DOHH2 (cell line): ENCODE measurements at regions not wholly inside any gene's neighbourhood (a gene's known extent, or its start where the extent isn't known, plus 50 kb on each side); places are given as distances from the start of the nearest gene placed in this dataset.
"Not testable (repeated sequence)": the region's sequence is repeated elsewhere in the genome, so short reads cannot be mapped to it uniquely, and the experiment has no call there.

Source experiments
- H3F3A ChIP-seq: fragments of 200-600 bp; sonication (generic), shearing (Covaris generic); 2 replicates; pipeline ENCODE4 v1.6.0; 2016; ENCODE audit warnings: antibody characterized with exemption, mild to moderate bottlenecking; ENCODE audit not compliant: control insufficient read depth, insufficient read depth
- H3K27ac ChIP-seq: fragments of 200-600 bp; sonication (generic); 2 replicates; pipeline ENCODE4 v1.5.1; 2014; ENCODE audit warnings: low read depth, mild to moderate bottlenecking, low read length, moderate library complexity
- H3K27me3 ChIP-seq: fragments of 200-600 bp; sonication (generic); 2 replicates; pipeline ENCODE4 v1.6.1; 2014; ENCODE audit warnings: mild to moderate bottlenecking, low read length, mixed read lengths; ENCODE audit not compliant: control insufficient read depth
- H3K36me3 ChIP-seq: fragments of 200-600 bp; sonication (generic); 2 replicates; pipeline ENCODE4 v1.6.1; 2014; ENCODE audit warnings: mild to moderate bottlenecking, low read length, moderate library complexity, mixed read lengths; ENCODE audit not compliant: control insufficient read depth
- H3K4me1 ChIP-seq: fragments of 200-600 bp; sonication (generic); 2 replicates; pipeline ENCODE4 v1.6.1; 2014; ENCODE audit warnings: mild to moderate bottlenecking, low read length, mixed read lengths; ENCODE audit not compliant: control insufficient read depth
- H3K4me2 ChIP-seq: fragments of 200-600 bp; sonication (generic); 2 replicates; pipeline ENCODE4 v1.6.0; 2014; ENCODE audit warnings: mild to moderate bottlenecking, low read length, moderate library complexity
- H3K4me3 ChIP-seq: fragments of 200-600 bp; sonication (generic); 2 replicates; pipeline ENCODE4 v1.5.1; 2014; ENCODE audit warnings: mild to moderate bottlenecking, low read length, mixed read lengths
- H3K79me2 ChIP-seq: fragments of 200-600 bp; sonication (generic); 2 replicates; pipeline ENCODE4 v1.6.1; 2014; ENCODE audit warnings: mild to moderate bottlenecking, low read length, mixed read lengths; ENCODE audit not compliant: control insufficient read depth
- H3K9me2 ChIP-seq: fragments of 200-600 bp; sonication (generic); replicated peaks from 2 replicates; pipeline ENCODE4 v1.6.1; 2014; ENCODE audit warnings: mild to moderate bottlenecking, low read length, mixed read lengths; ENCODE audit not compliant: control insufficient read depth
- H3K9me3 ChIP-seq: fragments of 200-600 bp; sonication (generic); 2 replicates; pipeline ENCODE4 v1.6.1; 2014; ENCODE audit warnings: antibody characterized with exemption, low read length, mixed read lengths; ENCODE audit not compliant: control insufficient read depth, insufficient read depth
- H4K20me1 ChIP-seq: fragments of 200-600 bp; sonication (generic); 2 replicates; pipeline ENCODE4 v1.6.0; 2014; ENCODE audit warnings: low read depth, mild to moderate bottlenecking, antibody characterized with exemption, low read length, moderate library complexity; ENCODE audit not compliant: control insufficient read depth, insufficient read depth
- EZH2phosphoT487 ChIP-seq: fragments of 200-600 bp; sonication (generic); IDR thresholded peaks from 2 replicates; pipeline ENCODE4 v1.6.1; 2017; ENCODE audit warnings: borderline replicate concordance, mild to moderate bottlenecking, antibody characterized with exemption, low read length, moderate library complexity, mixed read lengths
- TF ChIP-seq, protein P1 (sequence below): fragments of 200-600 bp; sonication (generic); IDR thresholded peaks from one replicate; pipeline ENCODE4 v1.5.1; 2014; ENCODE audit warnings: antibody characterized with exemption, mild to moderate bottlenecking, low read depth, low read length; ENCODE audit not compliant: poor library complexity, severe bottlenecking

DNA sequence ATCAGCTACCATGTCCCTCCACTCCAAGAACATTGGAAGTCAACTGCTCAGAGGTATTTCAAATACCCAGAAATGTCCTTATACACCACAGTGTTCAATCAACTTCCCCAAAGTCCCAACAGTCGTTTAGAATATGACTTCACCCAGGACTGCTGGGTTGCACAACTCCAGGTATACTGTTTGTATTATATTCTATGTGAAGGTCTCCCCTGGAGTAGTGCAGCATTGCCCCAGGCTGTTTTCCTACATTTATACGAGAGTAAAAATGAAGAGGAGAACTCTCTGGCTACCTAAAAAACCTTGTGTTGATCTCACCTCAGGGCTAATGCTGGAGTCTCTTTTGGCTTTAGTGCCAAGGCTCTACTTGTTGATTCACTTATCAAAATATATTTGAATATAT is 183.6 kb upstream of the MAP3K1 start:
- Histone ChIP-seq H3F3A (no peaks in the 10 kb centered on the region), H3K9me2 (no peaks in the 10 kb centered on the region), H3K4me2 (no peak overlapping the region), H3K27me3 (no peaks in the 10 kb centered on the region), H3K27ac (no peak overlapping the region), H3K9me3 (peaks cover 3% of the 10 kb centered on the region; the same call in 1 of the 2 replicates), H3K79me2 (no peaks in the 10 kb centered on the region), H4K20me1 (no peaks in the 10 kb centered on the region), H3K4me3 (no peak overlapping the region), H3K4me1 (no peaks in the 10 kb centered on the region), H3K36me3 (no peaks in the 10 kb centered on the region)
- no peak for TF ChIP-seq EZH2phosphoT487

- H3K79me2 ChIP-seq, H3K27ac ChIP-seq, H3K9me2 ChIP-seq, H4K20me1 ChIP-seq, H3K36me3 ChIP-seq, H3K9me3 ChIP-seq, H3K4me3 ChIP-seq, H3K27me3 ChIP-seq, H3K4me2 ChIP-seq, H3F3A ChIP-seq, H3K4me1 ChIP-seq: not testable (repeated sequence)
These were observed 186.7 kb upstream of the MAP3K1 start for GRCh38 chr5:56628616-56629015.

DNA sequence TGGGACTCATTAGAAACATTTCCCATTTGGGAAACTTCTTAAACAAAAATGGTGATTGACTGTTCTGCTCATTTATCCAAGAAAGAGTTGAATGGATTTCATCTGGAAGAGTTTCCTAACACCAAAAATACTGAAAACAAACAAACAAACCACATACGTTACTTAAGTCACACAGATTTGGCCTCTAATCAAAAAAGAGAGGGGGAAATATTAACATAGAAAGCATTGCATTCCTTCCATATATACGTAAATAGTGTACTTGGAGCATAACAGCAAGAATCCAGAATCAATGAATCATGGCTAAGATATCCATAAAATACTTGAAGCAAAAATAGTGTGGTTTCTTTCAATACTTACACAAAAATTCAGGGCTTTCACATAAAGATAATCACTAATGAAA is 189.8 kb upstream of the MAP3K1 start:
- peaks cover 3% of the 10 kb centered on the region; the same call in 1 of the 2 replicates for H3K9me3 ChIP-seq
- H3K9me2 ChIP-seq = no peaks in the 10 kb centered on the region
- H3F3A ChIP-seq = no peaks in the 10 kb centered on the region
- no peak overlapping the region for H3K27ac ChIP-seq
- H3K36me3 ChIP-seq = no peaks in the 10 kb centered on the region
- H4K20me1 ChIP-seq = no peaks in the 10 kb centered on the region
- H3K27me3 ChIP-seq = no peaks in the 10 kb centered on the region
- no peaks in the 10 kb centered on the region for H3K79me2 ChIP-seq
- TF ChIP-seq EZH2phosphoT487 = no peak
- TF ChIP-seq, protein P1, sequence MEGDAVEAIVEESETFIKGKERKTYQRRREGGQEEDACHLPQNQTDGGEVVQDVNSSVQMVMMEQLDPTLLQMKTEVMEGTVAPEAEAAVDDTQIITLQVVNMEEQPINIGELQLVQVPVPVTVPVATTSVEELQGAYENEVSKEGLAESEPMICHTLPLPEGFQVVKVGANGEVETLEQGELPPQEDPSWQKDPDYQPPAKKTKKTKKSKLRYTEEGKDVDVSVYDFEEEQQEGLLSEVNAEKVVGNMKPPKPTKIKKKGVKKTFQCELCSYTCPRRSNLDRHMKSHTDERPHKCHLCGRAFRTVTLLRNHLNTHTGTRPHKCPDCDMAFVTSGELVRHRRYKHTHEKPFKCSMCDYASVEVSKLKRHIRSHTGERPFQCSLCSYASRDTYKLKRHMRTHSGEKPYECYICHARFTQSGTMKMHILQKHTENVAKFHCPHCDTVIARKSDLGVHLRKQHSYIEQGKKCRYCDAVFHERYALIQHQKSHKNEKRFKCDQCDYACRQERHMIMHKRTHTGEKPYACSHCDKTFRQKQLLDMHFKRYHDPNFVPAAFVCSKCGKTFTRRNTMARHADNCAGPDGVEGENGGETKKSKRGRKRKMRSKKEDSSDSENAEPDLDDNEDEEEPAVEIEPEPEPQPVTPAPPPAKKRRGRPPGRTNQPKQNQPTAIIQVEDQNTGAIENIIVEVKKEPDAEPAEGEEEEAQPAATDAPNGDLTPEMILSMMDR = no peak
- no peak overlapping the region for H3K4me2 ChIP-seq
- no peak overlapping the region for H3K4me3 ChIP-seq
- no peaks in the 10 kb centered on the region for H3K4me1 ChIP-seq

- no peak overlapping the region for H3K4me2 ChIP-seq
- no peaks in the 10 kb centered on the region for H3K36me3 ChIP-seq
- H4K20me1 ChIP-seq = no peaks in the 10 kb centered on the region
- H3K27me3 ChIP-seq = no peaks in the 10 kb centered on the region
- H3K9me2 ChIP-seq = no peaks in the 10 kb centered on the region
- peaks cover 3% of the 10 kb centered on the region; the same call in 1 of the 2 replicates for H3K9me3 ChIP-seq
- H3K4me1 ChIP-seq = no peaks in the 10 kb centered on the region
- H3F3A ChIP-seq = no peaks in the 10 kb centered on the region
- no peak overlapping the region for H3K4me3 ChIP-seq
- H3K79me2 ChIP-seq = no peaks in the 10 kb centered on the region
- no peak overlapping the region for H3K27ac ChIP-seq
- TF ChIP-seq, protein P1 = no peak
- no peak for TF ChIP-seq EZH2phosphoT487
These were observed 190.6 kb upstream of the MAP3K1 start for GRCh38 chr5:56624751-56625150.
